Renal pelvis (tissue), 1 donor: ENCODE measurements at regions not wholly inside any gene's neighbourhood (a gene's known extent, or its start where the extent isn't known, plus 50 kb on each side); places are given as distances from the start of the nearest gene placed in this dataset.

Experiments used
- DNase-seq: peaks from one replicate; pipeline ENCODE4 v3.0.0-alpha.2; 2013

DNA sequence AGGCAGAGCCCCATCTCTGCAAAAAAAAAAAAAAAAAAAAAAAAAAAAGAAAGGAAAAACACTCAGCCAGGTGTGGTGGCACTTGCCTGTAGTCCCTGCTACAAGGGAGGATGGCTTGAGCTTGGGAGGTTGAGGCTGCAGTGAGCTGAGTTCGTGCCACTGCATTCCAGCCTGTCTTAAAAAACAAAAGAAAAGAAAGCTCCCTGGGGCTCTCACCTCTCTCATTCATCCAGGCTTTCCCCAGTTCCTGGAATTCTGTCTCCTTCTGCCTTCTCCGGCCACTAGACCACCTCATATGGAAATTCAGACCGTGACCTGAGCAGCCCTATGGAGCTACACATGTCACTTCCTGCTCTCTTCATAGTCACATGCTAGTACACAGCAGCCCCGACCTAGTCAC is 101.1 kb upstream of the TAB2 start:
- DNase-seq = no peak

DNA sequence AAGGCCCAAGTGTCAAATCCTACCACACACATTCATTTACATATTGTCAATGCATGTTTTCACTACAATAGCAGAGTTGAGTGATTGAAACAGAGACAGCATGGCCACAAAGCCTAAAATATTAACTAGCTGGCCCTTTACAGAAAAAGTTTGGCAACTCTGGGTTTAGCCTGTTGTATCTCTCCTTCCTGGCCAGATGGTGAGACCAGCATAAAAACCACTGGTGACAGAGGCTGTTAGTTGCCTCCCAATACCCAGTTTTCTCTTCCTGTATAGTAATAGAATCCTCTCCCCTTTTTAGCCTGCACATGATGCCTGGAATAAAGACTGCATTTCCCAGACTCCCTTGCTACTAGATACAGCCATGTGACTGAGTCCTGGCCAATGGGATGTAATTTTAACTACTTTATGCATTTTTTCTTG is 100.0 kb upstream of the TAB2 start:
- DNase-seq = no peak

DNA sequence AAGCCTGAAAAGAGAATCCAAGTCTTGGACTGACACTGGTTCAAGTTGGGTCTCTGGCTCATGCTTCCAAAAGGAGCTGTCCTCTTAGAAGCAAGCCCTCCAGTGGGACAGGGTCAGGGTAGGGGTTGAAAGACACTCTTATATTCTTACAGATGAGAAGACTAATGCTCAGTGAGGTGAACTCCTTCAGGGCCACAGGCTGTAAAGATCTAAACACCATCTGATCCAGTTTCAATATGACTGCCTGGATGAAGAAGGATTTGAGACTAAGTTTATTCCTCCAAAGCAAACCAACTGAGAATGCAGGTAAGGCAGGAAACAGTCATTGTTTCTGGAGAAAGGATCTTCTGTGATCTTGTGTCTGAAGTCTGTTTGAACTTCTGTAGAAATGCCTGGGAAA is 99.0 kb upstream of the TAB2 start:
- DNase-seq = no peak

DNA sequence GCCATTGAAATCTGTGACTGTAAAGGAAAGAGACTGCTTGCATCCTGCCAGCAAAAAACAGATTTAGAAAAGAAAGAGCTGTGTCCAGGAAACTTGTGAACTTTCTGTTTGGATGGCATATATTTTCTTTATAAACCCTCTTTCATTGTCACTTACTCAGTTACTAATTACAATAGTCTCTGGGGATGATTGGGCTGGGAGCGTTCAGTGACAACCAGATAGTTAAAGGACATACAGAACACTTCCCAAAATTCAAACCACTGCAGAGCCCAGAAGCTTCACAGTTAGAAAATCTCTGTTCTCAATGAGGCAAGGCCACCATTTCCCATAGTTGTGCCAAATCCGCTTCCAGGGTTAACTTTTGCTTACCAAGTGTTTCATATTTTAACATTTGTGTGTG is 98.6 kb upstream of the TAB2 start:
- DNase-seq = no peak

DNA sequence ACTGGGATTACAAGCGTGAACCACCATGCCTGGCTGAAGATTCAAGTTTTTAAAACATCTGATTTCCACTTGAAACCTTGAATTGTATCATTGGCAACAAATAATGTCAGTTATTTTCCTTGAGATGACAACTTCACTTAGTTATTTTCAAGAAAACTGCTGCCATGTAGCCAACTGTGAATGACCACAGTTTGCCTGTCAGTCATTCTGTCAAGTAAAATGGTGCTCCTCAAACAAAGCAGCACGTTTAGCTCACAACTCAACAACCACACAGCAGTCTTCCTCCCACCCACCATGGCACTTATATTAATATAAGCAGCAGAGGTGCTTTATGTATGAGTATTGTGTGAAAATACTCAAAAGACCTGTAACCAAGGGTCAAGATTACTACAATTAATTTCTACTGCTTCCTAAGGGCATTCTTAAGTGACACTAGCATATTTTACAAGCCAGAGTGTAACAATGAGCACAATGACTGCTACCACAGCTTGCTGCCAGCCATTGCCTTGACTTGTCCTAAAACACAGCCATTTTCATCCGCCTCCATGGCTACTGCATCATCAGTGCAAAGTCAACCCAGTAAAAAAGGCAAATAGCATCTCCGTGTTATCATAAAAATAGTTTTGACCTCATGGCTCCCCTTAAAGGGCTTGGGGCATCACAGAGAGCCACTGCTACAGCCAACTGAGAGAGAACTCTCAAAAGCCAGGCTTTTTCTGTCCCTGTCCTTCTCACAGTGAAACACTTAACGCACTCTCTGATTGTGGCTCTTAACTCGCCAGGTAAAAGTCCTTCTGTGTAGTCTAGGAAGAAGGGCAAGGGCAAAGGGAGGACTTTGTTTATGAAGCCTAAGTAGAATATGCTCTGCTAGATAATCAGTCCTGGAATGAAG is 96.4 kb upstream of the TAB2 start:
- DNase-seq = no peak

DNA sequence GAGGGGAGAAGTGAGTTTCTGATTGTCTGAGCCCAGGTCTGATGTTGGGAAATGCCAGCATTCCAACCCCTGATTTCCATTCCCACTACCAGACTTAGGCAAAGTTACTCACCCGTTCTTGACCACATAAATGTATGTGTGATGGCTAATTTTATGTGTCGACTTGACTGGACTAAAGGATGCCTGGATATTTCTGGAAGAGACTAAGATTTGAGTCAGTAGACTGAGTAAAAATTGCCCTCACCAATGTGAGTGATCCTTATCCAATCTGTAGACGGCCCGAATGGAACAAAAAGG is 95.8 kb upstream of the TAB2 start:
- DNase-seq = no peak

DNA sequence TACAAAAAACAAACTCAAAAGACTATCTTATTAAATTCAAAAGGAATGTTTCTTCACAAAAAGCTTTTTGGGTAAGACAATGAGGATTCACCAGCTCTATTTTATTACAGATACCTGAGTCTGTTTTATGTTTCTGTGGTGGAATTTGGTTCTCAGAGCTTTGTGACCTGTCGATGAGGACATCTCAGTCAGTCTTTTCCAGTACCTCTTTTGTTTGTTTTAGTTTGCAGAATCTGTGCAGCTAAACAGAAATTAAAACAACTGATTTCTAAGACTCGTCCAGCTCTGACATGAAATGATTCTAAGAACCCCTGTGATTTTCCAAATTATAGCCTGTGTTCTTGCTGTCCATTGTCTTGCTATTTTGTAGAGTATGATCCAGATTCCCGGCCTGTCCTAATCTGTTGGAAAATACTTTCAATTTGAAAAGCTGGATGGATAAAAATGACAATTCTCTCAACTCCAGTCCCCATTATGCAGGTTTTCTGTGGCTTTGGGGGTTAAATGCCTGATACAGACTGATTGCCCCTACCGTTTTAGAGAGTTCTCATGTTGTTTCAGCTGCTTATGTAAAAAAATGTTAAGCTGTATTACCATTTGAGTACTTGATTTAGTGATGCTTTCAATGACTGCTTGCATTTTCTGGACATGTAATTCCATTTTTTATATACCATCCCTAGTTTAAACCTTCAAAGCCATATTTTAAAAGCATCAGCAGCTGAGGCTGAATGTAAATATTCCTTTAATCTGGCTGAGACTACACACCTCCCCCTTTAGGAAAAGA is 94.2 kb upstream of the TAB2 start:
- DNase-seq = no peak

GRCh38 chr6:149223904-149224351 is 93.6 kb upstream of the TAB2 start:
- no peak for DNase-seq

DNA sequence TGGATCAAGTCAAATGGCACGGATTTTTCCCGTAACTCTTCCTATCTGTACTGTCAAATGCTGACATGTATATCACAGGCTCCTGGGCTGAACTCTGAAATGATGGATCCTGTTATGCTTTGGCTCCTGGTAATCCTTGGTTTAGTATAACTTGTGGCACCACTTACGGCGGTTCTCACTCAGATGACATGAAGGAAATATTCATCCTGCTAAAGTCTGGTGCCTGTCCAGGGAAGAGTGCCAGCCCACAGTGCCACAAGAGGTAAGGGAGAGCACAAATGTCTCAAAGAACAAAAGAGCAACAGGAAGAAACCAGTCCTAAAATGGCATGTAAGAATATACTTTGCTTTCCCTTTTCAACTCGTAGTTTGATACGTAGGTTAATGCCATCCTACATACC is 93.1 kb upstream of the TAB2 start:
- no peak for DNase-seq

DNA sequence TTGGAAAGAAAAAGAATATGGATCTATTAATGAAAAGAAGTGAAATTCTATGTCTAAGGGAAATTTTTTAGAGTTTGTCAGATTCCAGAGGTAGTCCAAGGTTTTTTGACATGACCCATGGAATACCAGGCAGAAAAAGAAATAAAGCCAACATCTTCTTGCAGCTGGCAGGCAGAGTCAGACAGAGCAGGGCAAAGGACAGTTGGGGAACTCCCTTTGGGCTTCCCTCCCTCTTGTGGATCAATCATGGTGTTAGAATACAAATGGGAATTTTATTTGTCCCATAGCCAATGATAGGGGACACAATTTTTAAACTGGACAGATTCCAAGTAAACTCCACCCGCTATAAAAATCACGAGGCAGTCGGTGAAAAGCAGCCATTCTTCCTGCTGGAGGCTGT is 92.1 kb upstream of the TAB2 start:
- no peak for DNase-seq

GRCh38 chr6:149225946-149226345 is 91.6 kb upstream of the TAB2 start:
- no peak for DNase-seq

- DNase-seq = no peak
These were observed 89.7 kb upstream of the TAB2 start for GRCh38 chr6:149227796-149228195.

GRCh38 chr6:149228311-149228955 is 89.1 kb upstream of the TAB2 start:
- no peak for DNase-seq

DNA sequence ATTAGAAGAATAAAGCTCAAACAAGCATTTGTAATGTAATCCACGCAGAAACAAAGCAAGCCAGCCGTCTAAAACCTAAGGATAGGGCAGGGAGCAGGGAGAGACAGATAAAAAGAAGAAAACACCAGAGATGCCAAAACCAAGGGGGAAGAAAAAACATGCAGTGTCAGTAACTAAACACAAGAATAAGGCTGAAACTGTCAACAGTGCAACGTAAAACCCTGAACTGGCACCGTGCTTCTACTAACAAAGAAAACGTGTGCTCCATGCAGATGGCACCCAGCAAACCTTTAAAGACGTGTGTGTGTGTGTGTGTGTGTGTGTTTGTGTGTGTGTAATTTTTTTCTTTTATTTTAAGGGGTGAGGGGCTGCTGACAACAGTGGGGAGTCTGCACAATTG is 88.4 kb upstream of the TAB2 start:
- DNase-seq = no peak

DNA sequence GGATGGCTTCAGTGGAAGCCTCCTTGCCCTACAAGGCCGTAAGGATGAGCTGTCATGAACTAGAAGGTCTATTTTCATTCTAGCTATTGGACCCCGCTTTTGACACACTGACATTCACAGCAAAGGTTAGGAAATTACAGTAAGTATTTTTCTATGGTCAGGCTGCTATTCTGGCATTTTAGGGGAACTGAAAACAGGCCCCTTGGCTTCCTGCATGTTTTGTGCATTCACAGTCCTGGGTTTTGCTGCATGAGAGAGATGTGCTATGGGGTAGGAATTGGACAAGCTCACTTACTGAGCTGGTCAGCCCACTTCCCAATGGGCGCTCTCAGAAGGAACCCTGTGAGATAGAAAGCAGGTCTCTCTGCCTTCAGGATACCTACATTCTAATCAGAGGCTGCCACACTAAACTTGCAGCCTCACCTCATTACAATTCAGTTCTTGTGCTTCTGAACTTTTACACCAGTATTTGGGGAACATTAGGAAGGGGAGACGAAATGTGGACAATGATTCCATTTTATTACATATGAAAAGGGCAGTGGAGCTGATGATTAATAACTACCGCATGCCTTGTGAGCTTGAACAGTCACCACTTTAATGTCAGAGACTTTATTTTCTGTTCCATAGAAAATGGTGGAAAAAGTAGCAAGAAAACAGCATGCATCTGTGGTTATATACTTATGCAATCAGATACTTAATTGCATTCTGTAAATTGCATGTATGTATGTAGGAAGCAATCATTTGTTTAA is 86.6 kb upstream of the TAB2 start:
- no peak for DNase-seq

DNA sequence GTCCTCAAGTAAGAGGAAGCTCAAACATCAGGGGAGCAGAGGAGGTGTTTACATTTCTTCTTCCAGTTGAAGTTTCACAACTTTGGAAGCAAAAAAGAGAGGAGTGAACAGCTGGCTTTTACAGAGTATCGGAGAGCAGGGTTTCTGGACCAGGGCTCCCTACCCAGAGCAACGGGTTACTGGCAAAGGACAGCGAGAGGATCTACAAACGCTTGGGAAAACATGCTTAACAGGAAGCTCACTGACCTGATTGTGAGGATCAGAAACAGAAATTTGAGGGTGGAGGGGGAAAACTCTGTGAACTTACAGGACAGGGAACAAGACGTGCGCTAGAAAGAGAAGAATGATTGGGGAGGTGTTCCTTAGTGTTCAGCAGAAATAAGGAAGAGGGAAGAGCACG is 85.7 kb upstream of the TAB2 start:
- DNase-seq = no peak

DNA sequence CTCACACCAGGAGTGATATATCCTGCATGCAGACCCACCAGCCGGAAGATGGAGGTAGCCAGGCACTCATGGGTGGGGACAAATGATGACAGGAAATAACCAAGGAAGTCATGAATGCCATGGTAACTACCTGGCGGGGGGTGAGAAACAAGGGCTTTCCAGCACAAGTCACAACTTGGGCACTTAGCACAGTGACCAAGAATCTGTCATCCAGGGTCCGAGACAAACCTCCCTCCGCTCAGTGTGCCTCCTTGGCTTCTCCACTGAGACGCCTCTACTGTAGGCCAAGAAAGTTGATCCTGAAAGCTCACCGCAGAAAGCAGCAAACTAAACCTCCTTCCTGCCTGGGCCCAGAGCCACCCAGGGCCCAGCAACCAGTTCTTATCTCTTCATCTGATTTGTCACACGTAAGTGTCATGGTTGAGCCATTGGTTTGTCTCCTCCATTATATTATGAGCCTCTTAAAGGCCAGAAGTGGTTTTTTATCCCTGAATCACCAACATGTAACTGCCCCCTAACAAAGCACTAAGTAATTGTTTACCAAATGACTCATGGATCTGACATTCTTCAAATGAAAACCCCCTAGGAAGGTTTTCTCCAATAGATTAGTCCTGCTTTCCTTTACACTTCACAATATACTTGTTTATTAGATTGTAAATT is 84.3 kb upstream of the TAB2 start:
- no peak for DNase-seq

- DNase-seq = no peak
These were observed 83.2 kb upstream of the TAB2 start for GRCh38 chr6:149234051-149234962.

DNA sequence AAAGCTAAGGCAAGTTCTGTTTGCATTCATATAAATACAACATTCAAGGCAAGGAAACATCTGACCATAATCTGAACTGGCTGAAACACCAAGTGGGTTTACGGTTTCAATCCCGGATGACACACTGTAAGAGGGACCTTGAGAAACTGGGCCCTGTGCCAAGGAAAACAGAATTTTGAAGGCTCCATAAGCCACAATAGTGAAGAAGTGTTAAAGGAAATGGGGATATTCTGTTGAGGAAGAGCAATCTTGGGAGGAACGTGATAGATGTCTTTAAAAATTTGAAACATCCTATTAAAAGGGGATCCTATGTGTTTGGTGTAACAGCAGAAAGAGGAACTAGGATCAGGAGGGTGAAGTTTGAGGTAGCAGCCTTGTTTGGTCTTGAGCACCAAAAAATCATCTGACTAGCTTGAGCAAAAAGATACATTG is 82.4 kb upstream of the TAB2 start:
- DNase-seq = peak; percentile 58

- DNase-seq = peak; percentile 64
These were observed 80.9 kb upstream of the TAB2 start for GRCh38 chr6:149236589-149236988.
